GM12878 (cell line): ENCODE measurements at regions not wholly inside any gene's neighbourhood (a gene's known extent, or its start where the extent isn't known, plus 50 kb on each side); places are given as distances from the start of the nearest gene placed in this dataset.

Source experiments
- SIX5 ChIP-seq: IDR thresholded peaks from 2 replicates; pipeline ENCODE4 v1.6.1; 2011; ENCODE audit warnings: mild to moderate bottlenecking, low read depth, low read length, moderate library complexity; ENCODE audit not compliant: severe bottlenecking
- ZNF24 ChIP-seq: fragments of 450-650 bp; IDR thresholded peaks from 2 replicates; pipeline ENCODE4 v1.6.1; 2017; ENCODE audit warnings: antibody characterized with exemption, mild to moderate bottlenecking
- TF ChIP-seq, protein P1 (sequence below), 3 experiments: IDR thresholded peaks in 2 of 3; conservative IDR thresholded peaks in 1 of 3; 2 replicates each; pipeline ENCODE4 v1.5.1; 2011; ENCODE audit warnings: low read depth in 3 of 3, low read length in 3 of 3, mild to moderate bottlenecking in 3 of 3, control low read depth in 2 of 3, moderate library complexity in 2 of 3, inconsistent platforms in 1 of 3, mixed read lengths in 1 of 3; ENCODE audit not compliant: control insufficient read depth in 2 of 3, insufficient read depth in 1 of 3; ENCODE audit errors: extremely low read depth in 1 of 3

DNA sequence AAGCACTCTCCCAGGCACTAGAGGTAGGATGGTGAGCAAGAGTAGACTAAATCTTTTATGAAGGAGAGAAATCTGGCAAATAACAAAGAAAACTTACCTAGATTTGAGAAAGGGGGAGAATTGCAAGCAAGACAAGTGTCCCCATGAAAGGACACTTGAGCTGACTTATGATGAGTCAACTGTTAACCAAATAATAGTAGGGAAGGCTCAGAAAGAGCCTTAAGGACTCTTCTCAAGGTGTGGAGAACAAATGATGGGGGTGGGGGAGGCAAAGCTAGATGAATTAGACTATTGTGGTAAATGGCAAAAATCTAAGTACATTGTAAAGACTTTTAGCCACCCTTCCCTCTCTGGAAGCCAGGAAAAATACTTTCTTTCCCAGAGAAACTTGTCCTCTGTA lies 77.6 kb upstream of the RASA1 start:
- TF ChIP-seq ZNF24 (no peak), SIX5 (no peak)
- TF ChIP-seq, protein P1, sequence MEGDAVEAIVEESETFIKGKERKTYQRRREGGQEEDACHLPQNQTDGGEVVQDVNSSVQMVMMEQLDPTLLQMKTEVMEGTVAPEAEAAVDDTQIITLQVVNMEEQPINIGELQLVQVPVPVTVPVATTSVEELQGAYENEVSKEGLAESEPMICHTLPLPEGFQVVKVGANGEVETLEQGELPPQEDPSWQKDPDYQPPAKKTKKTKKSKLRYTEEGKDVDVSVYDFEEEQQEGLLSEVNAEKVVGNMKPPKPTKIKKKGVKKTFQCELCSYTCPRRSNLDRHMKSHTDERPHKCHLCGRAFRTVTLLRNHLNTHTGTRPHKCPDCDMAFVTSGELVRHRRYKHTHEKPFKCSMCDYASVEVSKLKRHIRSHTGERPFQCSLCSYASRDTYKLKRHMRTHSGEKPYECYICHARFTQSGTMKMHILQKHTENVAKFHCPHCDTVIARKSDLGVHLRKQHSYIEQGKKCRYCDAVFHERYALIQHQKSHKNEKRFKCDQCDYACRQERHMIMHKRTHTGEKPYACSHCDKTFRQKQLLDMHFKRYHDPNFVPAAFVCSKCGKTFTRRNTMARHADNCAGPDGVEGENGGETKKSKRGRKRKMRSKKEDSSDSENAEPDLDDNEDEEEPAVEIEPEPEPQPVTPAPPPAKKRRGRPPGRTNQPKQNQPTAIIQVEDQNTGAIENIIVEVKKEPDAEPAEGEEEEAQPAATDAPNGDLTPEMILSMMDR (IDR thresholded peaks at IDR 0.05 in 2 of 3, conservative IDR thresholded peaks at IDR 0.05 in 1 of 3; ENCODE audit: control insufficient read depth in 2 of 3, extremely low read depth in 1 of 3, insufficient read depth in 1 of 3, low read depth in 3 of 3, low read length in 3 of 3) = no peak
